NCI-H1930 (cell line): ENCODE measurements at regions not wholly inside any gene's neighbourhood (a gene's known extent, or its start where the extent isn't known, plus 50 kb on each side); places are given as distances from the start of the nearest gene placed in this dataset.
"Not testable (repeated sequence)": the region's sequence is repeated elsewhere in the genome, so short reads cannot be mapped to it uniquely, and the experiment has no call there.

Experiments
- DNase-seq, 2 experiments: peaks; one replicate each; lab custom pipeline; 2025; lab: John Stamatoyannopoulos, UW

DNA sequence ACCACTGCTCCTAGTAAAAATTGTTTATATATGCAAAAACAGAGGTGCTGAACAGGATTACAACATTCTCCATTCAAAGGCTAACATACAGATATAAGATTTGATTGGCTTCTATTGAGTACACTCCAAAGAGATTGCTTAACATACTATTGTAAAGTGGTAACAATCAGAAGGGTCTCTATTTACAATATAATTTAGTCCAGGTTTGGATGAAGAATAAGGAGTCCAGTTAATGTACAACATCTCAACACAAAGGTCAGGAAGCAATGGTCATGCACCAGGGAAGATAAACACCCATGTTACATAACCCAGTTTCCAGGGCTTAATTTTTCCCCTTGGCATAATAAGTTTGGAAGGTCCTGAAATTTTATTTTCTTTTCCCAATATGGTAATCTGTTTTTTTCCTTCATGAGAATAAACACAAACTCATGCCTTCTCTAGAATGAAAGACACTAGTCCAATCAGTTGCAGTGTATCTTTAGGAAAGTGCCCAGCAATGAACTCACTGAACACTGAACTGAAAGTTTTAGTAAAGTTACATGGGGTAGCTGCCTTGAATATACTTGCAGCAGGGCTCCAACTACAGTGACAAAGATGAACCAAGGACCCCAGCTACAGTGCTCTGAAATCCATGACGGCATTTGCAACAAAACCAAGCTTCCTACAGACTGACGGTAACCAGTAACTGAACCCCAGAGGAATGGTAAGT is 255.3 kb upstream of the GJE1 start:
- DNase-seq: no peak

DNA sequence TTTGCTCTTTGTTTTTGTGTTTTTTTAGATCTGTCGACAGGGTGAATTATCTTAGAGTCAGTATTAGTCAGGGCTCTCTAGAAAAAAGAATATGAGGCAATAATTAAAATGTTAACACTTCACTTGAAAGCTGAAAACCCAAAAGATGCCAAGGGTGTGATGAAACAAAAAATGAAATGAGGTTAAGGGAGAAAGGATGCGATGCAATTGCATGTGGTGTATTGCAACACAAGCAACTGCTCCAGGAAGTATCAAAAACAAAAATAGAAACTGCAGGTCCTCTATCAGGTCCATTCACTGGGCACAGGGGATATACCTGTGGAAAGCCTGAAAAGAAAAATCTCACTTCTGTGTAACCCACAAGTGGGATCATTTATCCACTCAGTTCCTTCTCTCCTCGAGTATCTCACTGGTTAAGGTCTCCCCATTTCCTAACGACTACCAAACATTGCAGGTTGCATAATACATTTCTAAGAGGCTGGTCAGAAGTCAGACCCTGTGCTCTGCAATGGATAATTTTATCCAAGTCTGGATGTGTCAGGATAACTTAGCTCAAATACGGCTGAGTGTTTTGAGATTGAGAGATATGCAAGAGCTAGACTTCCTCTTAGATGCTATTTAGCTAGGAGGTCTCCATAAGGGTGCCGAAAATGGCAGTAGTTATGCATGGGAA is 257.7 kb upstream of the GJE1 start:
- DNase-seq: no peak

DNA sequence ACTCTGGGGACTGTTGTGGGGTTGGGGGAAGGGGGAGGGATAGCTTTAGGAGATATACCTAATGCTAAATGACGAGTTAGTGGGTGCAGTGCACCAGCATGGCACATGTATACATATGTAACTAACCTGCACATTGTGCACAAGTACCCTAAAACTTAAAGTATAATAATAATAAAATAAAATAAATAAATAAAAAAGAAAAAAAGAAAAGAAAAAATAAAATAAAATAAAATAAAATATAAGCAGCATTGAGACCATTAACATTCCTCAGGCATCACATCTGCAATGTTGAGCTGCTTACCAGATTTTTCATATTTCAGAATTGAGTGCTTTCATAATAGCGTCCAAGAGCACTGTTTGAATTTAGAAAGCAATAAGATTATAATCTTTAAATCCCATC is 263.2 kb upstream of the GJE1 start:
- not testable (repeated sequence) for DNase-seq

- no peak for DNase-seq
These were observed 265.0 kb upstream of the GJE1 start for GRCh38 chr6:141867767-141868166.

GRCh38 chr6:141866731-141867497 is 265.8 kb upstream of the GJE1 start:
- DNase-seq: no peak

DNA sequence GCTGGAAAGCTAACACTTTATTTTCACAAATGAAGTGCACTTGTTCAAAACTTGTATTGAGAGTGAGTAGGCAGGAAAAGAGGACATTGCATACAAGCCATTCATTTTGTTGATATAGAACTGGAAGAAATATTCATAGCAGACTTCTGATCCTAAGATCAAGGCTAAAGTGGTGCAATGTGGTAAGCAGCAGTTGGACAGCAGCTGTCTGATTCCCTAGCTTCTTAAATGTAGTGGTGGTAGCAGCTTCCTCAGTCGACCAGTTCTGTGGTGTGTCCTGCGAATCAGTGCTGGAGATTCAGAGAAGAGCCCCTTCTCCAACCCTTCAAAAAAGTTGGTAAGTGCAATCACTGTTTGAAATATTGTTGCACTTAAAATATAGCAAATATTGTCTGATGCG is 281.7 kb upstream of the GJE1 start:
- no peak for DNase-seq

GRCh38 chr6:141848029-141848890 is 284.5 kb upstream of the GJE1 start:
- no peak for DNase-seq

DNA sequence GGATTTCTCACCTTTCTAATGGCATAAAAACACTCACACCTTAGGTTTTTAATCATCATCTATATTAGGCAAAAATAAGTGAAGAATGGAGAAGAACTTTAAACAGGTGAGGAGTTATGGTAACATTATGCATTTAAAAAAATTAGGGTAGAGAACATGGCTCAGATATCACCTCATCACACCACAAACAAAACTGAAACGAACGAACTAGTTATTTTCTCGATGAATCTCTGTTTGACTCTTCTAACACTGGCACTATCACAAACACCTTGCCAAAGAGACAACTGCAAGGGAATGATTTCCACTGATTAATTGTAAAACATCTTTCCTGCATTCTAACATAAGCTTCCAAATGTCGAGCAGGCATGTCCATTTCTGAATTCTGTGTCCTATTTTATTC is 286.1 kb upstream of the GJE1 start:
- DNase-seq: no peak

DNA sequence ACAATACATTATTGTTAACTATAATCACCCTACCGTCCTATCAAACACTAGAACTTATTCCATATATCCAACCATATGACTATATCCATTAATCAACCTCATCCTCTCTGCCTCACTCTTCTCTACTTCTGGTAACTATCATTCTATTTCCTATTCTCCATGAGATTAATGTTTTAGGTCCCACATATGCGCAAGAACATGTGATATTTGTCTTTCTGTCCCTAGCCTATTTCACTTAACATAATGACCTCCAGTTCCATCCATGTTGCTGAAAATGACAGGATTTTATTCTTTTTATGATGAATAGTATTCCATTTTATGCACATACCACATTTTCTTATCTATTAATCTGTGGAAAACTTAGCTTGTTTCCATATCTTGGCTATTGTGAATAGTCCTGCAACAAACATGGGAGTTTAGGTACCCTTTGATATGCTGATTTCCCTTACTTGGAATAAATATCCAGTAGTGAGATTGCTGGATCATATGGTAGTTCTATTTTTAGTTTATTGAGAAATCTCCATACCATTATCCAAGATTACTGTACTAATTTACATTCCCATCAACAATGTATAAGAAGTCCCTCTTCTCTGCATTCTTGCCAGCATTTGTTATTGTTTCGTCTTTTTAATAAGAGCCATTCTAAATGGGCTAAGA is 289.4 kb upstream of the GJE1 start:
- no peak for DNase-seq

GRCh38 chr6:141833001-141833655 is 299.6 kb upstream of the GJE1 start:
- no peak for DNase-seq

GRCh38 chr6:141830530-141830929 is 302.2 kb upstream of the GJE1 start:
- no peak for DNase-seq

DNA sequence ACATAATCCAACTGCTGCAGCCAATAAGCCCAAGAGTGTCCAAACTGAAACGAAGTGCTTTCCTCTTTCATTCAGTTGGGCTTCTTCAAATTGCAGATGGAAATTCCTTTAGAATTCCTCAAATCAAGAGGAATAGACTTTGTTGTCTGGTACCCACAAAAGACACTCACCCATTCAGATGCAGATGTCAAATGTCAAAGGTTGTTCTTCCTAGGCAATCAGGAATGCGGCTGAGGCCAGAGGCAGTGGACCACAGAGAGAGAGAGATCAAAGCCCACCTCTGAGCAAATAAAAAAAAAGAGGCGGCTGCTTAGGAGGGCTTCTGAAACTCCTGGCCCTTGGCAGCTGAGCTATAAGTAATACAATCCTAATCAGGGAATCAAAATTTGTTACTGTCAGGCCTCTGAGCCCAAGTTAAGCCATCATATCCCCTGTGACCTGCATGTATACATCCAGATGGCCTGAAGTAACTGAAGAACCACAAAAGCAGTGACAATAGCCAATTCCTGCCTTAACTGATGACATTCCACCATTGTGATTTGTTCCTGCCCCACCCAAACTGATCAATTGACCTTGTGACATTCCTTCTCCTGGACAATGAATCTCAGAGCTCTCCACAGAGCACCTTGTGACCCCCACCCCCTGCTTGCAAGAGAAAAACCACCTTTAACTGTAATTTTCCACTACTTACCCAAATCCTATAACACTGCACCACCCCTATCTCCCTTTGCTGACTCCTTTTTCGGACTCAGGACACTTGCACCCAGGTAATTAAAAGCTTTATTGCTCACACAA is 303.0 kb upstream of the GJE1 start:
- DNase-seq: no peak

GRCh38 chr6:141824350-141824749 is 308.4 kb upstream of the GJE1 start:
- DNase-seq: no peak

DNA sequence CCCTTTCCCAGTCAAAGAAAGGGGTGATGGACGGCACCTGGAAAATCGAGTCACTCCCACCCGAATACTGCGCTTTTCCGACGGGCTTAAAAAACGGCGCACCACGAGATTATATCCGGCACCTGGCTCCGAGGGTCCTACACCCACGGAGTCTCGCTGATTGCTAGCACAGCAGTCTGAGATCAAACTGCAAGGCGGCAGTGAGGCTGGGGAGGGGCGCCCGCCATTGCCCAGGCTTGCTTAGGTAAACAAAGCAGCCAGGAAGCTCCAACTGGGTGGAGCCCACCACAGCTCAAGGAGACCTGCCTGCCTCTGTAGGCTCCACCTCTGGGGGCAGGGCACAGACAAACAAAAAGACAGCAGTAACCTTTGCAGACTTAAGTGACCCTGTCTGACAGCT is 317.7 kb upstream of the GJE1 start:
- not testable (repeated sequence) for DNase-seq

DNA sequence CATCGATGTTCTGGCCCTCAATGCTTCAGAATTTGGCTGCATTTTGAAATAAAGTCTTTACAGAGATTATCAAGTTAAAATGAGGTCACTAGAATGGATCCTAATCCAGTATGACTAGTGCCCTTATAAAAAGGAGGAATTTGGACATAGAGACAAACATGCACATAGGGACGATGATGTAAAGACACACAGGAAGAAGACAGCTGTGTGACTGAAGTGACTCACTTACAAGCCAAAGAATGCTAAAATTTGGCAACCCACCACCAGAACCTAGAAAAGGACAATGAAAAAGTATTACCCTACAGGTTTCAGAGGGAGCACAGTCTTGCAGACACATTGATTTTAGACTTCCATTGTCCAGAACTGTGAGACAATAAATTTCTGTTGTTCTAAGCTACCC is 322.8 kb upstream of the GJE1 start:
- DNase-seq: no peak

DNA sequence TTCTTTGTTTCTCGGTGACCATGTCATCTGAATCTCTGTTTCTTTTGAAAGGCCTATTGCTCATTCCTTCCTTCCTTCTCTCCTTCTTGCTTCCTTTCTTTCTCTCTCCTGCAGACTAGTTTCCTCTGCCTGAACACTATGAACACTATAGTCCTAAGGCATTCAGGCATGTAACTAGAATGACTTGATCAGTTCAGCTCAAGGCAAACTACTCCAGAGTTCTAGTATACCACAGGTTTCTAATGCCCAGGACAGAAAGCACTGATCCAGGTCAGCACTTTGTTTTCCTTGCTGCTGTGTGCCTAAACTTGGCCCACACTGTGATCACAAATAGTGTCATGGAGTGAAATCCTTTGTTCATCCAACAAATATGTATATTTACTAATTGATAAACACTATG is 324.1 kb upstream of the GJE1 start:
- no peak for DNase-seq

DNA sequence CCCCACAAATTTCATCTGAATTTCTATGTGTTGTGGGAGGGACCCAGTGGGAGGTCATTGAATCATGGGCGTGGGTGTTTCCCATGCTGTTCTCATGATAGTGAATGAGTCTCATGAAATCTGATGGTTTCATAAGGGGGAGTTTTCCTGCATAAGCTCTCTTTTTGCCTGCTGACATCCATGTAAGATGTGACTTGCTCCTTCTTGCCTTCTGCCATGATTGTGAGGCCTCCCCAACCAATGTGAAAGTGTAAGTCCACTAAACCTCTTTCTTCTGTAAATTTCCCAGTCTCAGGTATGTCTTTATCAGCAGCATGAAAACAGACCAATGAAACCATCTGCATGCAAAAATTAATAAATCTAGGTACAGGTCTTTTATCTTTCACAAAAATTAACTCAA is 331.8 kb upstream of the GJE1 start:
- DNase-seq: not testable (repeated sequence)

DNA sequence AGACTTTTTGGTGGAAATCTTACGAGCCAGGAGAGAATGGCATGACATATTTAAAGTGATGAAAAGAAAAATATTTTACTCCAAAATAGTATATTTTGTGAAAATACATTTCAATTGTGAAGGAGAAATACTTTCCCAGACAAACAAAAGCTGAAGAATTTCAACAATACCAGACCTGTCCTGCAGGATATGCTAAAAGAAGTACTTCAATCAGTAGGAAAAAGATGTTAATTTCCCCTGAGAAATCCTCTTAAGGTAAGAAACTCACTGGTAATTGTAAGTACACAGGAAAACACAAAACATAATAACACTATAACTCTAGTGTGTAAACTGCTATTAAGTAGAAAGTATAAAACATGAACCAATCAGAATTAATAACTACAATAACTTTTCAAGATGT is 341.8 kb upstream of the GJE1 start:
- no peak for DNase-seq

DNA sequence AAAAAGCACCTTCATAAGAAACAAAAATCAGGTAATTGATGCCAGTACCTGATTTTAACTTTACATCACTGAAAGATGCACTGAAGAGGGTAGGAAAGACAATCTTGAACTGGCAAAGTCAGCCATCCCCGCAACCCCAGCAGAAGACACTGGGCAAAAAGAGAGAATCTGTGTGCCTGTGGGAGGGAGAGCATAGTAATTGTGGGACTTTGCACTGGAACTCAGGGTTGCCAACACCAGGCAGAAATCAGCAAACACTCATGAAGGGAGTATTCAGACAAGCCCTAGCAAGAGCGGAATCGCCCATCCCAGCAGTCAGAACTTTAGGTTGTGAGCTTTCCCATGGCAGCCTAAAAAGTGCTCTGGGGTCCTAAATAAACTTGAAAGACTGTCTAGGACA is 344.6 kb upstream of the GJE1 start:
- DNase-seq: no peak

DNA sequence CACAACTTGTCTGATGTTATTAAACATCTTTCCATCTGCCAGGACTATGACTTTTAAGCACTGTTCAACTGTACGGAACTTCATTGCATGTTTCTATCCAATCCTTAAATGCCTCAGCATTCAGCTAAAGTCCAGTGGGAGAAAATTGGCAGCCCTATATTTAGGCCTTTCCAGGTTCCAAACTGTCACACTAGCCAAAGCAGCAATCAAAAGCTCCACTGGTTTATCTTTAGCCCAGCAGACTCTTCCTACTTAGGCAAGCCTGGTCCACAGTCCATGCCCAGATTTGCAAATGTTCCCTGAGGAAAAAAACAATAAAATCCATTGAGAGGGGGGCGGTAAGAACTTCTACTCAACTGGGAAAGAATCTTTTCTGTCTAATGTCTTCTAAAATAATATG is 349.1 kb upstream of the GJE1 start:
- DNase-seq: no peak
